IPS-18c (cell line): ENCODE measurements at regions not wholly inside any gene's neighbourhood (a gene's known extent, or its start where the extent isn't known, plus 50 kb on each side); places are given as distances from the start of the nearest gene placed in this dataset.

ENCODE experiments used
- H3K4me3 ChIP-seq: 2 replicates; pipeline ENCODE4 v1.7.0; 2013; ENCODE audit warnings: low read depth, mild to moderate bottlenecking, low read length, moderate library complexity; ENCODE audit not compliant: insufficient read depth
- H3K9me3 ChIP-seq: one replicate; pipeline ENCODE4 v1.6.1; 2013; ENCODE audit warnings: mild to moderate bottlenecking, low read length, moderate library complexity; ENCODE audit not compliant: control insufficient read depth, insufficient read depth

- no peaks in the 10 kb centered on the region for H3K9me3 ChIP-seq
- no peak overlapping the region for H3K4me3 ChIP-seq
Measured at GRCh38 chr3:103613397-103614156, 1178.8 kb downstream of the ZPLD1 start.

- Histone ChIP-seq H3K9me3 (peaks cover 4% of the 10 kb centered on the region), H3K4me3 (no peak overlapping the region)
Measured at GRCh38 chr3:103614719-103615118, 1179.9 kb downstream of the ZPLD1 start.

- Histone ChIP-seq H3K9me3 (peaks cover 4% of the 10 kb centered on the region), H3K4me3 (no peak overlapping the region)
Measured at GRCh38 chr3:103617961-103618360, 1183.1 kb downstream of the ZPLD1 start.

- no peak overlapping the region for H3K4me3 ChIP-seq
- no peaks in the 10 kb centered on the region for H3K9me3 ChIP-seq
Measured at GRCh38 chr3:103624271-103624670, 1189.5 kb downstream of the ZPLD1 start.

GRCh38 chr3:103629391-103629790, 1194.6 kb downstream of the ZPLD1 start:
- no peak overlapping the region for H3K4me3 ChIP-seq
- peaks cover 9% of the 10 kb centered on the region for H3K9me3 ChIP-seq

- no peak overlapping the region for H3K4me3 ChIP-seq
- no peaks in the 10 kb centered on the region for H3K9me3 ChIP-seq
Measured at GRCh38 chr3:103644450-103644849, 1209.6 kb downstream of the ZPLD1 start.

- Histone ChIP-seq H3K9me3 (no peaks in the 10 kb centered on the region), H3K4me3 (no peak overlapping the region)
Measured at GRCh38 chr3:103653996-103654395, 1219.2 kb downstream of the ZPLD1 start.

- H3K9me3 ChIP-seq = no peaks in the 10 kb centered on the region
- H3K4me3 ChIP-seq = no peak overlapping the region
Measured at GRCh38 chr3:103657756-103658155, 1222.9 kb downstream of the ZPLD1 start.

- no peaks in the 10 kb centered on the region for H3K9me3 ChIP-seq
- no peak overlapping the region for H3K4me3 ChIP-seq
Measured at GRCh38 chr3:103660810-103661209, 1226.0 kb downstream of the ZPLD1 start.

GRCh38 chr3:103662591-103662990, 1227.8 kb downstream of the ZPLD1 start:
- Histone ChIP-seq H3K9me3 (no peaks in the 10 kb centered on the region), H3K4me3 (no peak overlapping the region)

- Histone ChIP-seq H3K9me3 (no peaks in the 10 kb centered on the region), H3K4me3 (no peak overlapping the region)
Measured at GRCh38 chr3:103672346-103672745, 1237.5 kb downstream of the ZPLD1 start.

- Histone ChIP-seq H3K4me3 (no peak overlapping the region), H3K9me3 (no peaks in the 10 kb centered on the region)
Measured at GRCh38 chr3:103684904-103685303, 1250.1 kb downstream of the ZPLD1 start.

- Histone ChIP-seq H3K4me3 (no peak overlapping the region), H3K9me3 (no peaks in the 10 kb centered on the region)
Measured at GRCh38 chr3:103685939-103686338, 1251.1 kb downstream of the ZPLD1 start.

- Histone ChIP-seq H3K4me3 (no peak overlapping the region), H3K9me3 (peaks cover 2% of the 10 kb centered on the region)
Measured at GRCh38 chr3:103690536-103690935, 1255.7 kb downstream of the ZPLD1 start.

- H3K9me3 ChIP-seq = peaks cover 2% of the 10 kb centered on the region
- no peak overlapping the region for H3K4me3 ChIP-seq
Measured at GRCh38 chr3:103693831-103694230, 1259.0 kb downstream of the ZPLD1 start.

- no peak overlapping the region for H3K4me3 ChIP-seq
- H3K9me3 ChIP-seq = no peaks in the 10 kb centered on the region
Measured at GRCh38 chr3:103698646-103699045, 1263.8 kb downstream of the ZPLD1 start.

- no peak overlapping the region for H3K4me3 ChIP-seq
- no peaks in the 10 kb centered on the region for H3K9me3 ChIP-seq
Measured at GRCh38 chr3:103699228-103699627, 1264.4 kb downstream of the ZPLD1 start.

- H3K4me3 ChIP-seq = no peak overlapping the region
- no peaks in the 10 kb centered on the region for H3K9me3 ChIP-seq
Measured at GRCh38 chr3:103705641-103706040, 1270.8 kb downstream of the ZPLD1 start.

- H3K9me3 ChIP-seq = no peaks in the 10 kb centered on the region
- no peak overlapping the region for H3K4me3 ChIP-seq
Measured at GRCh38 chr3:103706671-103707070, 1271.9 kb downstream of the ZPLD1 start.
